DMS 273 treated with DMSO at 0.1 percent for 48 hours (cell line): ENCODE measurements at regions not wholly inside any gene's neighbourhood (a gene's known extent, or its start where the extent isn't known, plus 50 kb on each side); places are given as distances from the start of the nearest gene placed in this dataset.
"Not testable (repeated sequence)": the region's sequence is repeated elsewhere in the genome, so short reads cannot be mapped to it uniquely, and the experiment has no call there.

ENCODE experiments used
- DNase-seq: peaks from one replicate; lab custom pipeline; 2025; lab: John Stamatoyannopoulos, UW

DNA sequence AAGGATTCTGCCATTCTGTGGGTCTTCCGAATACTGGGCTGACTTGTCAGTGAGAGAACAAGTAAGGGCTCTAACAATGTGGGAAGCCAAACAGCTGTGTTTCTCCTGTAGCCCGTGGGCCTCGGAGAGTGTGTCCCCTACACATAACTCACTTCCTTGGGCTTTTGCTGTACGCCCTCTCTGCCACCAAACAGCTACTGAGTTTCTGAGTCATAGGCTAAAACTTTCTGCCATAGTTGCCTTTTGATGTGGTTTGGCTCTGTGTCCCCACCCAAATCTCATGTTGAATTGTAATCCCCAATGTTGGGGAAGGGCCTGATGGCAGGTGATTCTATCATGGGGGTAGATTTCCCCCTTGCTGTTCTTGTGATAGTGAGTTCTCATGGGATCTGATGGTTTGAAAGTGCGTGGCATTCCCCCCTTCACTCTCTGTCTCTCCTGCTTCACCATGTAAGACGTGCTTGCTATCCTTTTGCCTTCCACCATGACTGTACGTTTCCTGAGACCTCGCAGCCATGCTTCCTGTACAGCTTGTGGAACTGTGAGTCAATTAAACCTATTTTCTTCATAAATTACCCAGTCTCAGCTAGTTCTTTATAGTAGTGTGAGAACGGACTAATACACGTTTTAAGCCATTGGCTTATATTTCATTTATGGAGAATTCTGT lies 194.8 kb upstream of the HMCN1 start:
- DNase-seq: no peak

DNA sequence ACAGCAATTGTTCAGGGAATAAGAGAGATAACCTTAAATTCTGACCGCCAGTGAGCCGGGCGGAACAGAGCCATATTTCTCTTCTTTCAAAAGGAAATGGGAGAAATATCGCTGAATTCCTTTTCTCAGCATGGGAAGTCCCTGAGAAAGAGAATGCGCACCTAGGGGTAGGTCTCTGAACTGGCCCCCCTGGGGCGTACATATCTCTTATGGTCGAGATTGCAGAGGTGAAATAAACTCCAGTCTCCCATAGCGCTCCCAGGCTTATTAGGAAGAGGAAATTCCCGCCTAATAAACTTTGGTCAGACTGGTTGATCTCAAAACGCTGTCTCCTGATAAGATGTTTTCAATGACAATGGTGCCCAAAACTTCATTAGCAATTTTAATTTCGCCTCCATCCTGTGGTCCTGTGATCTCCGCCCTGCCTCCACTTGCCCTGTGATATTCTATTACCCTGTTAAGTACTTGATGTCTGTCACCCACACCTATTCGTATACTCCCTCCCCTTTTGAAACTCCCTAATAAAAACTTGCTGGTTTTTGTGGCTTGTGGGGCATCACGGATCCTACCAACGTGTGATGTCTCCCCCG lies 195.8 kb upstream of the HMCN1 start:
- DNase-seq: not testable (repeated sequence)

DNA sequence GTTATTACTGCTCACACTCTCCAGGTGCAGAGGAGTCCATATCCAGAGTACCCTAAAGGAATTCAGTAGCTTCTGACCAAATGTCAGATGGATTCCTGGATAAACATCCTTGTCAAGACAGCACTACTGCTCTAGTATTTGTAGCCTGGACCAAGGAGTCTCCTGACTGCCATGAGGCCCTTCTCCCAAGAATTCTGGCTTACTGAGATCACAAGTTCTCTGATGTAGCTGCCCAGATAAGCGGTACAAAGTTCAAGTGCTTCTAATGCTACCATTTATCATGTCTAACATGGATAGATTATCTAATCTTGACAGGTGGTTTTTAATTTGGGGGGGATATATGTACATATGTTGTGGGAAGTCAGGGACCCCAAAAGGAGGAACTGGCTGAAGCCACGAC lies 196.6 kb upstream of the HMCN1 start:
- DNase-seq: no peak

DNA sequence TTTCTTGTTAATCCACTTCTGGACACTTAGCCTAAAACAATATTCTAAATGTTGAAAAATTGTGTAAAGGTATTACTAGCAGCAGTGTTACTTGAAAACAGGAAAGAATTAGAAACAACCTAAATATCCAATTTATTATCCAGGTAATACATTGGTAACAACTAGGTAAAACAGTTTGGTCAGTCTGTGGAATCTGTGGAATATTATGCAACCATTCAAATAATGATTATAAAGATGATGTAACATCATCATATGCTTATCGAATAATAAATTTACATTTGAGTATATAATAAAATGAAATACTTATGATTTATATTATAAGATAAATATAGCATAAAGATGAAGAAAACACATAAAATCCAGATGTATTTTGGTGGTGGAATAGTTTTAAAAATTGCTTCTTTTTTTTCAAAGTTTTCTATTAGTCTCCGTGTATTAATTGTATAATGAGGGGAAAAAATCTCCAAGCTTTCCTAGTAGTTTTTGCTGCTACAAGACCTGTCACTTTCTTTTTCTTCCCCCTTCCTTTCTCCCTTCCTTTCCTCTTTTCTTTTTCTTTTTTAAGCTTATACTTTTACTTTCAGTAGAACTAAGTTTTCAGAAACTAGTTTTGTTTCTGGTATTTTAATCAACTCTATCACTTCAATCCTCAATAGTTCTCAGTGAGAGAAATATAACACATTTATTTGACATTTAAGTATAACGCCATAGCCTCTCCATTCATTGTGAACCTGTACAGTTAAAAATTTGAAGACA lies 197.8 kb upstream of the HMCN1 start:
- no peak for DNase-seq

DNA sequence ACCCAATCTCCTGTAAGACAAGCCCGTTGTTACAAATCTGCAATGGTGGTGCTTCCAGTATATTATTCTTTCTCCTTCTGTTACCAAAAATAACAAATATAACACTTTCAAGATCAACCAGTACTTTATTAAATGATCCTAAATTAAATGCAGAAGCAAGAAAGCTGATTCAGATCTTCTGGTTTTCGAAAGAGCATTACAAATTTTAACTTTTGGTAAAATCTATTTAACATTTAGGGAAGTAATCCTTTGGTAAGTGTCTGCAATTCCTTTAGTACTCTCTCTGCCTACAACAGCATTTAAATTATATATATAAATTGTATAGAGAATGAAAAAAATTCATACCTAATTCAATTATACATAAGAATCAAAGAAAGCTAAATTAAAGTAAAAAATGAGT lies 198.6 kb upstream of the HMCN1 start:
- no peak for DNase-seq

DNA sequence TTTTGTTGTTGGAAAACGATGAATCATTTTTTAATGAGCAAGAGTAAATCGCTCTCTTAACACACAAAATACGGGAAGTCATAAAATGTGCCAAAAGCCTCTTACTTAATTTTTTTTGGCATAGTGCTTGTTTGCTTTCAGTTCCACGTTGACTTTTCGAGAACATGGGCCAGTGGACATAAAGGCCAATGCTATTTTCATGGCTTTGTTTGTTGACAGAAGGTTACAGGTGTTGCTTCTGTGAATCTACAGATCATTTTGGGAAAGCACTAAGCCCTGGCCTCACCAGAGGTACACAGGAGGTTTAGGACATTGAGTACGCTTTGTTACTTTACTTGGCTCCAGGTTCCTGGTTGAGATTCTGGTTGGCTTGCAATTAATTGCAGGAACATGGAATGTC lies 199.4 kb upstream of the HMCN1 start:
- no peak for DNase-seq

DNA sequence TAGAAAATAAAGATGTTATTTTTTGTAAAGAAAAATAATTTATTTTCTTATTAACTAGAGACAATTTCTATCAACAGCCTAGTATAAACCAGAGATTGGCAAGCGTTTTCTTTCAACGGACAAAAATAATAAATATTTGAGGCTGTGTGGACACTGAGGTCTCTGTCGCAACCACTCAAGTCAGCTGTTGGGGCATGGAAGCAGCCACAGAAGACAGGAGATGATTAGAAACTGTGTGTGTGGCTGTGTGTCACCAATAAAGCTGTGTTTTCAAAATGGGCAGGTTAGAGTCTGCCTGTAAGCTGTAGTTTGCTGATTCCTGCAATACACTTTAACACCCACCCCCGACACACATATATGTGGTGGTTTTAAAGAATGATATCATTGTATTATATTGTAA lies 200.6 kb upstream of the HMCN1 start:
- DNase-seq: no peak

DNA sequence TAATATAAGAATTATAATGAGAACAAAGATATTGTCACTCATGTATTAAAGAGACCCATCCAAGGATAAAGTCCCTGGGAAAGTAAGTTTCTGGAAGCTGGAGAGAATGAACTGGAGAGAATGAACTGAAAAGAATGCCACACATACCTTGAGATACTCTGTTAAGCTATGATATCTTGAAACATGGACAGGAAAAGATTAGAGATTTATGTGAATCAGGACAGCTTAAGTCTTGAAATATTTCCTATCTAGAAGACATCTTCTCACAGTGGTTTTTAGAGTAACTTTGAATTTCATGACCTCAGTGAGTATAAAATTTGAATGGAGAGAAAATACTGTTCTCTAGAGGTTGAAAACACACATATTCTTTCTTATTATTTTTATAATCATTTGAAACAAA lies 201.3 kb upstream of the HMCN1 start:
- DNase-seq: no peak

DNA sequence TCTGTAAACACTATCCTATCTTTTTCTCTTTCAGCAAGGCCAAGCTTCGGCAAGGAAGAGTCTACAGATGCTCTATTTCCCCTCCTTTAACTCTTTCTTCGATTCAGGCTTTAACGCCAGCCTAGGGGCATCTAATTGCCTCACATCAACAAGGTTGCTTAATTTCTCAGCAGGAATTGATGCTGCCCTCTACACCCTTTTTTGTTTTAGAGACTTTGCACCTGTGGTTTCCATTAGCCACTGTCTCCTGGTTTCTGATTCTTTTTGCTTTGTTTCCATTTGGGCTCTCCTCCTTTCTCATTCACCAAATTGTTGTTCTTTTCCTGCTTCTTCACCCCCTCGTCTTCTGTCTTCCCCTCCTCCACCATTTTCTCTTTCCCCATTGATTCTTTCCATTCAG lies 202.4 kb upstream of the HMCN1 start:
- DNase-seq: no peak

DNA sequence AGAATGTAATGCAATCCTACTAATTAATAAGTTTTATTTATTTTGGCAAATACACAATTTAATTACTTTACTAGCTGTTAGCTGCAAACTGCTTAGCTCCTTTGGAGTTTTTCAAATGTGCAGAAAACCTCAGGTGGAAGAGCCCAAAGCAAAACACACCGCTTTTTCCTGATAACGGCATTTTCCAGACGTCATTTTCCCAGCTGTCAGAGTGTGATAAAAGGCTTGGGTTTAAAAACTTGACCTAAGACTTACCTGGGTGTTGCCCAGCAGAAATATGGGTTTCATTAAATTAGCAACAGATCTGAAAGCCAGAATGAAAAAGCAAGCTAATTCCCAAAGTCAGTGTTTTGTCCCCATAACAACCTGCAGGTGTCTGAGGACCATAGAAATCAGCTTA lies 204.0 kb upstream of the HMCN1 start:
- no peak for DNase-seq

DNA sequence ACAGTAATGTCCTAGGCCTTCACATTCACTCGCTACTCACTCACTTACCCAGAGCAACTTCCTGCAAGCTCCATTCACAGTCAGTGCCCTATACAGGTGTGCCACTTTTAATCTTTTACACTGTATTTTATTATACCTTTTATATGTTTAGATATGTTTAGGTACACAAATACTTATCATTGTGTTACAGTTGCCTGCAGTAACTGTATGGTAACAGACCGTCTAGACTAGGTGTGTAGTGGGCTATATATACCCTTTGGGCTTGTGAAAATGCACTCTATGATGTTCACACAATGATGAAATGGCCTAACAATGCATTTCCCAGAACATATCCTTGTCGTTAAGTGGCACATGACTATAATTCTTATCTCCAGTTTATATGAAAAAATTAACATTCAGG lies 204.5 kb upstream of the HMCN1 start:
- no peak for DNase-seq

DNA sequence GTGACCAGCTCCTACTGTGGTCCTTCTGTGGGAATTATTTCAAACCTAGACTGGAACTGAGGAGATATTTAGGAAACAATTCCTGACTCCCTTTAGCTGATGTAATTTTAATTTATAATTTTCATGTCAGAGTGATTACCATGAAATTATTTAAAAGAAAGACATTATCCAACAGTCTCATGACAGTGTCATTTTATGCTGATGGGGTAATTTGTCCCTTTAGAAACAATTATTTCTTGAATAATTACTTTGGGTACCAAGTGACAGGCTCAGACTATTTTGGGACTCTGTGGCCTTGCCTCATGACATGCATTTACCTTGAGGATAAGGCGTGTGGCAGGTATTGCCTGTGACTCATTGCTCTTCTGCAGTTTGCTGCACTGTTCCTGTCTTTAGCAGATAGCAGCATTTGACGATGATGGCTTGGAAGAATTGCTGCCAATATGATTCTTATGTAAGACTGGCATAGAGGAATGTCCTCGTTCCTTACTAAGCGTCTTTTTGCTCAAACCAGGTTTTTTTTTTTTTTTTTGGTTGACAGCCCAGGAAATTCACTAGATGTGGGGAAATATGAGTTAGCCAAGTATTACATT lies 206.0 kb upstream of the HMCN1 start:
- DNase-seq: no peak

DNA sequence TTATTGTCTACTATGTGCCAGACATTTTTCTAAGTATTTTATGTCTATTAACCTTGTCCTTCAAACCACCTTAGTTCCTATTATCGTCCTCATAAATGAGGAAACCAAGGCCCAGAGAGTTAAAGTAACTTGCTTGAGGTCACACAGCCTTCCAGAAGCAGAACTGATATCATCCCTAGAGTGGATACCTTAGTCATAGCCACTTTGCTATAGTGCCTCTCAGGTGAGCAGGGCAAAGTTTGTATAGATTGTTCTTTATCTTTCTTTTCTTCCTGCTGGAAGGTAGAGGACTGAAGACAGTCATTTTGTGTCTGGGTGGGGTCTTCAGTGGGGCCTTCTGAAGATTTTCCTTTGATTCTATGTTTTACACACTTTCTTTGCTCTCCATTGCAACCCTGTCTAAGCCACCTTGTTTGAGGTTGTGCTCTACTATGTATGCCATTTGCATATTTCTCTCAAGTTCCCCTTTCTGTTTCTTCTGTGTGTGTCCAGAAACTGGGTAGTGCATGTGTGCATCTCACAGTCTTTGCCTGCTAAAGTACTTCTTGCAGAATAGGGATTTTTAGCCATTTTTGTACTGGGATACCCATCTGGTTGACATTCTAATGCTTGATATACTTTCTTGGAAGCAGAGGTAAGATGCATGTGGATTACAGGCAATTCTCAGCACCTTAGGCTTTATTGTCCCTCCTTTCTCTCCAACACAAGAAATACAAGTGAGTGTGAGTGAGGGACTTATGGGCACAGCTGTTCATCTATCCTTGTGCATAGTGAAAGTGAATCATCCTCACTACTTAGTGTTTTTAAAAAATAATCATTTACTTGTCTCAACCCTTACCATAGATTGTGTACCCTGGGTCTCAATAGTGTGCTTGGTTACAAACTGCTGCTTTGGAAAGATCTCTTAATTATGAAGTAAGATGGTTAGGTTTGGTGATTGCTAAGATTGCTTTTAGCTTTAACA lies 207.6 kb upstream of the HMCN1 start:
- DNase-seq: no peak

DNA sequence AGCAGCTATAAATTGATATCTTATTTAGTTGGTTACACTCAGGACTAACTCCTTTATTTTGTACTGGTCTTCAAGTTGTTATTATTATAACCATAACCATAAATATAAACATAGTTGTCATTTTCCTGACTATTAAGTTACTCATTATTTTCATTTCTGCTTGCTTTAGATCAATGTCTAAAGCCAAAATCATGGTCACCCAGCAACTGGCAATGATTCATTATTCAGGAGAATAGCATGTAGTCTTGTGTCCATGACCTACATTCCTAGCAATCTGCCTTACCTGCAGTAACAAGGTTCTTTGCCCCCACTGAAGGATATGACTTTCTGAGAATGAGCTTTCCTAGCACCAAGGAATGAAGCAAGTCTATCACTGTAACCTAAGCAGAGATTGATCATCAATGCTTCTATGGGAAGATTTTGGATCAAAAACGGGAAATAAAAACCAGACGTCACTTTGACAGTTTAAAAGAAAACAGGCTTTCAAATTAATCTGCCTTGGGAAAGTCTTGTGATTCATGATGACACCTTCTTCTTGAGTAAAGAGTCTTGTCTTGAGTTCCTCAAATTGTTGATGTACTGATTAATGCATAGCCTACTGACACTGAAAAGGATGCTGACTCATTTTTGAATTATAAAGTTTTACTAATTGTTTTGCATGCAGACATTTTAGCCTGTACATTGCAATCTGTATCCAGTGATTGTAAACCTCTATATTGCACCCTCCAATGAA lies 203.3 kb upstream of the IVNS1ABP start:
- no peak for DNase-seq

DNA sequence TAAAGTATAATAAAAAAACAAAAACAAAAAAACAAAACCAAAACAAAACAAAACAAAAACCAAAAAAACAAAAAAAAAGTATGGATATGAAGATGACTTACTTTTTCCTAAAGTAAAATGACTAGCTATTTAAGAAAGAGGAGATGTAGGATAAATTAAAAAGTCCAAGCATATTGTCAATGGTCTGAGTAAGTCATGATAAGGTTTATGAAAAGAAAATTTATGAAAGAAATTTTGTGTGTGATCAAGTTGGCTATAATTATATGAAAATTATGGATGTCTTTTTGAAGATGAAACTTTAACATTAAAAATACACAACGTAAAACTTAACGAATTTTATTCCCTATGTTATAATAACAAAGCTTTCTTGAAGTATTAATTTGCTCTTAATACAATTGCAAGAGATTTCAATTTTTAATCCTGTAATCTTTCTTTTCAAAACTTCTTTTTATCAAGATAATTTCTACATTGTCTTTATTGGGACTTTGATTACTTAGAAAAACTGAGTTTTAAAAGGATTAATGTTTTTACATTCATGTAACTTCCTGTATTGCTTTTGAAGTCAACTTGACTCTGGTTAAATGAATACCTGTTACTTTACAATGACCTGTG lies 200.9 kb upstream of the IVNS1ABP start:
- no peak for DNase-seq

DNA sequence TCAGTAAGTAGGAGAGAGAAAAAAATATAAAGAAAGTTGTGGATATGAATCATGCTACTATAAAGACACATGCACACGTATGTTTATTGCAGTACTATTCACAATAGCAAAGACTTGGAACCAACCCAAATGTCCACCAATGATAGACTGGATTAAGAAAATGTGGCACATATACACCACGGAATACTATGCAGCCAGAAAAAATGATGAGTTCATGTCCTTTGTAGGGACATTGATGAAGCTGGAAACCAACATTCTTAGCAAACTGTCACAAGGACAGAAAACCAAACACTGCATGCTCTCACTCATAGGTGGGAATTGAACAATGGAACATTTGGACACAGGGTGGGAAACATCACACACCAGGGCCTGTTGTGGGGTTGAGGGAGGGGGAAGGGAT lies 200.3 kb upstream of the IVNS1ABP start:
- DNase-seq: not testable (repeated sequence)

DNA sequence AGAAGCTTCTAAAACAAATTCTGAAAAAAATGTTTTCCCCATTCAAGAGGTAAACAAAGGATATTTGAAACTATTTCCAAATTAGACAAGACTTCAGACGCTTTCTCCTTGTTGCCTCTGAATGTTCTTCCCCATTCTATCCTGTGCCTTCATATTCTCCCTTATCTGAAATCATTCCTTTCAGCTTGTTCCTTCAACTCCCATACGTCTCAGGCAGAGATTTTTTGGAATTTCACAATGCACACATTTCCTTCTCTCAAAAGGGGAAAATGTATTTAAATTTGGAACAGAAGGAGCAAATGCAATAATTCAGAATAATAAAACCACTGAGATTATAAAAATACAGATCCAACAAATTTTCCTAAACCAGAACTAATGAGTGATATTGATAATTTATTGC lies 198.7 kb upstream of the IVNS1ABP start:
- no peak for DNase-seq

DNA sequence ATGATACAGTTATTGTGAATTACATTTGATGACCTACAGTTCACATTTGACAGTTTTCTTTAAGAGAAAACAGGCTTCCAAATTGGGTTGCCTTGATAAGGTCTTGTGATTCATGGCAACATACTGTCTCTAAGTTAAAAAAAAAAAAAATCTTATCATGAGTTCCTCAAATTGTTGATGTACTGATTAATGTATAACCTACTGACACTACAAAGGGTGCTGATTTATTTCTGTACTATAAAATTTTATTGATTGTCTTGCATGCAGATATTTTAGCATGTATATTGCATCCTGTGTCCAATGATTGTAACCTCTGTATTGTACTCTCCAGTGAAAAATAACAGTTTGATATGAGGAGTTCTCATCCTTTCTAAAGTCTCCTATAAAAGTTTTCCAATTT lies 197.3 kb upstream of the IVNS1ABP start:
- no peak for DNase-seq

DNA sequence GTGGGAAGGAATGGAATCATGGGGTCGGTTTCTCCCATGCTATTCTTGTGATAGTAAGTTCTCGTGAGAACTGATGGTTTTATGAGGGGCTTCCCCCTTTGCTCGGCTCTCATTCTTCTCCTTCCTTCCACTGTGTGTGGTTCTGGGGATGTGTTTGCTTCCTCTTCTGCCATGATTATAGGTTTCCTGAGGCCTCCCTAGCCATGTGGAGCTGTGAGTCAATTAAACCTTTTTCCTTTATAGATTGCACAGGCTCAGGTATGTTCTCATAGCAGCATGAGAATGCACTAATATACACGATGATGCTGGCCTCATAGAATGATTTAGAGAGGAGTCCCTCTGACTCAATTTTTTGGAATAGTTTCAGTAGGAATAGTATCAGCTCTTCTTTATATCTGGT lies 195.4 kb upstream of the IVNS1ABP start:
- DNase-seq: no peak

DNA sequence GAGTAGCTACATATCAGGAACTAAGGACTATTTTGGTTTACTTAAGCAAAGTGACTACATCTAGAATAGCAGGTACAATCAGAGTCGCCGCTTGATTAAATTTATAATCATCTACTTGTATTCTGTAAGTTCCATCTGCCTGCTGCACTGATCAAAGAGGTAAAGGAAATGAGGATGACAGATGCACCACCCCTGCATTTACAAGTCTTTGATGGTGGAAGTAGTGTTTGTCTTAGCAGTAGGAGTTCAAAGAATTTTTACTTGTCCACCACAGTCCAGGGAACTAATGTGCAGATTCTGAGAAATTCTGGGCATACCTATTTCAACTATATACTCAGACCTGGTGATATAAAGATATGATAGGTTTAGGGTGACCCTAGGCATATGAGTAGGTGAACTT lies 184.1 kb upstream of the IVNS1ABP start:
- no peak for DNase-seq
